HAP-1 (cell line): ENCODE measurements at regions not wholly inside any gene's neighbourhood (a gene's known extent, or its start where the extent isn't known, plus 50 kb on each side); places are given as distances from the start of the nearest gene placed in this dataset.

ENCODE experiments used
- DNase-seq, 2 experiments: peaks; one replicate each; pipeline ENCODE4 v3.0.0-alpha.2; 2016 to 2020; ENCODE audit warnings: low spot score in 2 of 2
- H3K27me3 ChIP-seq: fragments of 250-450 bp; sonication (Bioruptor Pico); 2 replicates; pipeline ENCODE4 v1.5.1; 2020; ENCODE audit warnings: low read depth, mild to moderate bottlenecking, moderate library complexity
- H3K36me3 ChIP-seq: fragments of 250-450 bp; sonication (Bioruptor Pico); replicated peaks from 2 replicates; pipeline ENCODE4 v1.5.1; 2020; ENCODE audit warnings: mild to moderate bottlenecking
- H3K4me1 ChIP-seq: fragments of 250-450 bp; sonication (Bioruptor Pico); 2 replicates; pipeline ENCODE4 v1.5.1; 2020; ENCODE audit warnings: mild to moderate bottlenecking
- H3K4me3 ChIP-seq: fragments of 250-450 bp; sonication (Bioruptor Pico); 2 replicates; pipeline ENCODE4 v1.5.1; 2020; ENCODE audit warnings: mild to moderate bottlenecking, moderate library complexity
- H3K9me3 ChIP-seq: fragments of 250-450 bp; sonication (Bioruptor Pico); 2 replicates; pipeline ENCODE4 v1.5.1; 2020; ENCODE audit warnings: mild to moderate bottlenecking, moderate library complexity
- in situ Hi-C: fragments of 300-500 bp; cut with MboI; formaldehyde crosslinking; loops from 3 replicates; pipeline ENCODE4 v1.14.3; 2020; ENCODE audit warnings: low sequenced_read_pairs, inconsistent platforms, mixed read lengths

DNA sequence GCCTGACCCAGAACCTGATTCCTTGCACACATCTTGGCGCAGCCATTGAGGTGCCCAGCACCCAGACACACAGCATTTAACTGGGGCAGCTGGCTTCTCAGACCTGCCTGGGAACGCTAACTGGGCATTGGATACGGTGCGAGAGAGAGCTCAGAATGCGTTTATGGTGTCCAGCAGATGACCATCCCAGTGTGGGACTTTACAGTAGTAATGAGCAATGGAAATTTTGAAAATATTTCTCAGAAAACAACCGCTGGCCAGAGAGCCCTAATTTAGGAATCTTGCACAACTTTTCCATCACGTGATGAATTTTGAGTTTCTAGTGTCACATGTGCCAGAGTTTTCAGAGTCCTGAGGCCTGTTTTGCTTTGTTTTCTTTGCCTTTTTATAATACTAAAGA, 78.2 kb upstream of the SEC61G start:
- H3K4me3 ChIP-seq, result no peak overlapping the region
- DNase-seq, result no peak
- H3K36me3 ChIP-seq, result no peaks in the 10 kb centered on the region
- H3K27me3 ChIP-seq, result no peaks in the 10 kb centered on the region
- H3K4me1 ChIP-seq, result no peaks in the 10 kb centered on the region
- no peaks in the 10 kb centered on the region for H3K9me3 ChIP-seq
- in situ Hi-C loops, result no loop called here

DNA sequence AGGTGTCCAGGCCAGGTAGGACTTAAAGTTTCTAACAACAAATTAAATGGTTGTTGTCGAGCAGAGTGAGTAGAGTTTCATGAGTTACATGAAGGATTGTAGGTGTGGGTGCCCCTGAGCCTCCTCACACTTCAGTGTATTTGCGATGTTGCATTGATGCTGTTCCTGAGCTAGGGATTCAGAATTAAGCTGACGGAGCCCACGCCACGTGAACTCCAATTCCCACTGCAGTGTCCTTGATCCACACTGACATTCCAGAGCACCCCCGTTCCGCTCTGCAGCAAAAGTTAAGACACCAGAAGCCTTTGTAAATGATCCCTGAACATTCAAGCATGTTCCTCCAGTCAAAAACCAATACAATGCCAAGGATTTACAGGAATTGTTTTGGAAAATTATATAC, 78.8 kb upstream of the SEC61G start:
- no peak for DNase-seq
- H3K36me3 ChIP-seq, result no peaks in the 10 kb centered on the region
- H3K27me3 ChIP-seq, result no peaks in the 10 kb centered on the region
- no peaks in the 10 kb centered on the region for H3K9me3 ChIP-seq
- H3K4me1 ChIP-seq, result no peaks in the 10 kb centered on the region
- in situ Hi-C loops, result no loop called here
- no peak overlapping the region for H3K4me3 ChIP-seq

DNA sequence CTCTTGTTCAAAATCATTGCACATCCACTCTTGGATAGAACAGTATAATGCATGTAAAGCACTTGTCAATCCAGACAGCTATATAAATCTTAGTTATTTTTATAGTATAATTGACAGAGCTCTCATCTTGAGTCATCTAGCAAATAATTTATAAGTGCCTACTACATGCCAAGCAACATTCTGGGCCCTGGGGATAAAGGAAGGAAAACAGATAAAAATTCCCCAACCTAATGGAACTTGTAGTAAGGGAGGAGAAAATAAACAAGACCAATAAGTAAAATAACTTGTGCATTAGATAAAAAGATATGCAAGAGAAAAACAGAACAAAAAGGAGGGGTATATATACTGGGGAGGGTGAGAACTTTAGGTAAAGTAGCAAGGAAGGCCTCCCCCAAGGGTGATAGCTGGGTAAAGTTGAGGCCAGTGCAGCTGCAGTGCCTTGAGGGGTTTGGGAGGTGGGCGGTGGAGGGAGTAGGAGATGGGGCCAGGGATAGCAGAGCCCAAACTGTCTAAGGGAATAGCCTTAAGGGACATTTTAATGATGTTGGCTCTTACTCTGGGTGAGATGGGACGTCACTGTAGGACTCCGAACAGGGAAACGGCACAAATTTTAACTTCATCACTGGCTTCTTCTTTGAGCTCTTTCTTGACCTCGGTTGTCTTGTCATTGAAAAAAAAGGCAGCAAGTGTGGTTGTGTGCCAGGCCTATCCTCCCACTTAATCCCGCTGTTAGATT, 79.3 kb upstream of the SEC61G start:
- Histone ChIP-seq H3K4me1 (no peaks in the 10 kb centered on the region), H3K4me3 (no peak overlapping the region), H3K9me3 (no peaks in the 10 kb centered on the region), H3K27me3 (no peaks in the 10 kb centered on the region), H3K36me3 (no peaks in the 10 kb centered on the region)
- in situ Hi-C loops, result no loop called here
- DNase-seq, result no peak

DNA sequence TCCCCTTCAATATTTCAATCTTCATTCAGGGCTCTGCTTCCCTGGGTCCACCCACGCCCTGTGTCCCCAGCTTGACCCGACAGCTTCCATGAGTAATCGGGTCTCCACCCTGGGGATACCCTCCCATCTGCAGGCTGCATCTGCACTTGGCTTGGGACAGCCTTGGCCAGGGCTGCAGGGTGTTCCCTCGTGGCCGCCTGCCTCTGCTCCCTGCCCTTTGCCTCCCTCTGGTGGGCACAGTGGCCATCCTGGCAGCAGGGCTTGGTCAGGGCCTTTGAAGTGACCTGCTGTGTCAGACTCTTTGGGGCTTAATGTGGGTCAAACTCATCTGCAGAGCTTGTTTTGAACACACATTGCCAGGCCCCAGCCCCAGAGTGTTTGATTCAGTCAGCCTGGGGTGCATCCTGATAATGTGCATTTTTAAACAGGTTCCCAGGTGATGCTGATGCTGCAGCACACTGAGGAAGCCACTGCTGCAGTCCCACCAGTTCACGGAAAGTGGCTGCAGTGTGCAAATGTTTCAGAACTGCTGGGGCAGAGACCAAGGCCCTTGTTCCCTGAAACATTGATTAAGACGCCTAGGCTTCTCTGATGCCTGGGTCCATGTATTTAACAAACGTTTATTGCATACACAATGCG, 80.7 kb upstream of the SEC61G start:
- no peaks in the 10 kb centered on the region for H3K27me3 ChIP-seq
- no peak overlapping the region for H3K4me3 ChIP-seq
- DNase-seq, result peak in 1 of 2 experiments; percentile 35
- H3K4me1 ChIP-seq, result no peaks in the 10 kb centered on the region
- in situ Hi-C loops, result no loop called here
- H3K9me3 ChIP-seq, result no peaks in the 10 kb centered on the region
- no peaks in the 10 kb centered on the region for H3K36me3 ChIP-seq

- no peaks in the 10 kb centered on the region for H3K9me3 ChIP-seq
- H3K27me3 ChIP-seq, result no peaks in the 10 kb centered on the region
- peak in 1 of 2 experiments; percentile 42 for DNase-seq
- no peak overlapping the region for H3K4me3 ChIP-seq
- no peaks in the 10 kb centered on the region for H3K36me3 ChIP-seq
- H3K4me1 ChIP-seq, result no peaks in the 10 kb centered on the region
- in situ Hi-C loops, result no loop called here
These were observed 83.0 kb upstream of the SEC61G start for GRCh38 chr7:54841772-54842697.

DNA sequence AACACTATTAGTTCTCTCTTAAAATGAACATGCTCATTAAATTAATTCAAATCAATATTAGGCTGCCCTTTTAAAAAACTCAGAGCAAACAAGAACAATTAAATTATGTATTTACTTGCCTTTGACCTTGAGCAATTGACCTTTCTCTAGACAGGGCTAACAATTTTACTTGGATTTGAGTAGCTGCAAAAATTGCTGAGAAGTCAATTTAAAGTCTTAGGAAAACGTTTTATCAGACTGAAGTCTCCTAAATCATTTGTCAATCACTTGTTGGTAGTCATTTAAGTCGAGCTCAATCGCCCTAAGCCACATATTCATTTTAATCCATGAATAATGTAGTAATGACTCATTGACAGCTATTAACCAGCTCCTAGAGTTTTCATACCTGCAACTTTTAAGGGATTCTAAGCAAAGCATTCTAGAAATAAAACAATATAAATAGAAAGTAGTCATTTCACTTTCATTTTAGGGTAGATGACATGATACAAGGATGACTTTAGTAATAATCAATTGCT, 84.9 kb upstream of the SEC61G start:
- Histone ChIP-seq H3K4me3 (no peak overlapping the region), H3K4me1 (no peaks in the 10 kb centered on the region), H3K9me3 (no peaks in the 10 kb centered on the region), H3K27me3 (no peaks in the 10 kb centered on the region), H3K36me3 (no peaks in the 10 kb centered on the region)
- no peak for DNase-seq
- in situ Hi-C loops, result no loop called here

DNA sequence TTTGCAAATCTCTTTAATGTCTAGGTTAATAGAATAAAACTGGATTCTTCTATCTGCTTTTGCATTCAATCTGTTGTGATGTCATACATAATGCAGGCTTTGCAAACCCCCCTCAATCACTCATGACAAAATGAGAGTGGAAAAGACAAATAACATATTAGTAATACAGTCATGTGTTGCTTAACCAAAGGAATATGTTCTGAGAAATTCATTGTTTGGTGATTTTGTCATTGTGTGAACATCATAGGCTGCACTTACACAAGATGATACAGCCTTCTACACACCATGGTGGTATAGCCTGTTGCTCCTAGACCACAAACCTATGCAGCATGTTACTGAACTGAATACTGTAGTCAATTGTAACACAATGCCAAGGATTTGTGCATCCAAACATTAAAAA, 87.3 kb upstream of the SEC61G start:
- Histone ChIP-seq H3K36me3 (no peaks in the 10 kb centered on the region), H3K9me3 (no peaks in the 10 kb centered on the region), H3K4me3 (no peak overlapping the region), H3K4me1 (no peaks in the 10 kb centered on the region), H3K27me3 (no peaks in the 10 kb centered on the region)
- in situ Hi-C loops, result no loop called here
- DNase-seq, result no peak

DNA sequence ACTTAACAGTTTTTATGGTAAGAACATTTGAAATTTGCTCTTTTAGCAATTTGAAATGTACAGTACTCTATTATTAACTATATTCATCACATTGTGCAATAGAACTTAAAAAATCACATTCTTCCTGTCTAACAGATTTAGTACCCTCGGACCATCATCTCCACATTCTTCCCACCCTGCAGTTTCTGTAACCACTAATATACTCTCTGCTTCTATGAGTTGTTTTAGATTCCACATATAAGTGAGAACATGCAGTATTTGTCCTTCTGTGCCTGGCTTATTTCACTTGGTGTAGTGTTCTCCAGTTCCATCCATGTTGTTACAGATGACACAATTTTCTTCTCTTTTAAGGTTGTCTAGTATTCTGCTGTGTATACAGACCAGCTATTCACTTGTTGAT, 88.9 kb upstream of the SEC61G start:
- H3K36me3 ChIP-seq, result no peaks in the 10 kb centered on the region
- H3K27me3 ChIP-seq, result no peaks in the 10 kb centered on the region
- in situ Hi-C loops, result no loop called here
- no peaks in the 10 kb centered on the region for H3K9me3 ChIP-seq
- no peak overlapping the region for H3K4me3 ChIP-seq
- DNase-seq, result no peak
- no peaks in the 10 kb centered on the region for H3K4me1 ChIP-seq

DNA sequence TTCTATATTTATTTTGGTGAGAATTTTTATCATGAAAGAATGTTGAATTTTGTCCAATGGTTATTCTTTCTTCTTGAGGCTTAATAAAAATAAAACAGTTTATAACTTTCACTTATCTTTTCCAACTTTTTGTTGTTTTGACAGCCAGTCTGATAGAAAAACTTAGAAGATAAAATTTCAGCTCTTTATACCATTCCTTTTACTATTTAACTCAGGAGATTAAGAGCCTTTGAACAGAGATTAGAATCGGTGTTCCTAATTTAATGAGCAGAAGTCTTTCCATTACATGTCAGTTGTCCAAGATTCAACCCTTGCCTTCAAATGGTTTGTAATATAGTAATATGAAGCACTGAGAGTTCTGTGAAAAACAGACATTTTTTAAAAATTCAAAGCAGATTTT, 97.8 kb upstream of the SEC61G start:
- Histone ChIP-seq H3K4me1 (no peaks in the 10 kb centered on the region), H3K4me3 (no peak overlapping the region), H3K9me3 (no peaks in the 10 kb centered on the region), H3K36me3 (no peaks in the 10 kb centered on the region), H3K27me3 (no peaks in the 10 kb centered on the region)
- DNase-seq, result no peak
- in situ Hi-C loops, result no loop called here

DNA sequence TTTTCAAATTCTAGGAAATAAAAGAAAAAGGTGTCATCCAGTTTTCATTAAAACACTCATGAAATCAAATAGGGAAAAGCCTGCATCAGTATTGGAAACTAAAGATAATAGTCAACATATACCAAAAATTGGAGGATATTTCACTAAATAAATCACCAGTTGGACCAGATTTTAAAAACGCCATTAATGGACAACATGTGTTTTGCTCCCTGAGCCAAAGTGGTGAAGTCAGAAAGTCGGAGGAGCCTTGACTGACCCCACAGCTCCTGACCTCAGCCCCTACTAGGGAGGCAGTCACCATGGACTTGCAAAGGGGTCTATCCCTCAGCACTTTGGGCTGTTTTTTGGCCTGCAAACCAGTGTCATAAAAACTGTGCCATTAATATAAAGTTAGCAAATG, 98.3 kb upstream of the SEC61G start:
- in situ Hi-C loops, result no loop called here
- Histone ChIP-seq H3K9me3 (no peaks in the 10 kb centered on the region), H3K4me1 (no peaks in the 10 kb centered on the region), H3K27me3 (no peaks in the 10 kb centered on the region), H3K4me3 (no peak overlapping the region), H3K36me3 (no peaks in the 10 kb centered on the region)
- DNase-seq, result no peak

GRCh38 chr7:54858008-54858692, 99.1 kb upstream of the SEC61G start:
- DNase-seq, result no peak
- no peaks in the 10 kb centered on the region for H3K36me3 ChIP-seq
- in situ Hi-C loops, result no loop called here
- H3K27me3 ChIP-seq, result no peaks in the 10 kb centered on the region
- H3K9me3 ChIP-seq, result no peaks in the 10 kb centered on the region
- H3K4me1 ChIP-seq, result no peaks in the 10 kb centered on the region
- no peak overlapping the region for H3K4me3 ChIP-seq

DNA sequence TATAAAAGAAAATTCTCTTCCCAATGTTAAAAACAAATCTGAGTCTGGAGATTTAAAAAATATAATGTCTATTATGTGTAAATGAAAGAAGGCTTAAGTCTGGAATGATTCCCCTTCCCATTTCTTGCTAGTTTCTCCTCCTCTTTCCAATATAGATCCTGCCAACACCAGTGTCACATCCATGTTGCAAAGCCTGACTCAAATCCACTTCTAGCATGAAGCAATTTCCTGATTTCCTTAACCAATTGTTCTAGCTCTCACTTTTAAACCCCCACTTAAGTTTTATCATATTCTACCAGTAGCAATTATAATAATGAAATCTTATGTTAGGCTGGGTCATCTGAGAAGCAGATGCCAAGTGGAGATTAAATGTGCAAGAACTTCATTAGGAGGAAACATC, 100.1 kb upstream of the SEC61G start:
- DNase-seq, result no peak
- no peaks in the 10 kb centered on the region for H3K27me3 ChIP-seq
- H3K36me3 ChIP-seq, result no peaks in the 10 kb centered on the region
- H3K4me3 ChIP-seq, result no peak overlapping the region
- in situ Hi-C loops, result no loop called here
- no peaks in the 10 kb centered on the region for H3K9me3 ChIP-seq
- no peaks in the 10 kb centered on the region for H3K4me1 ChIP-seq

- no peak for DNase-seq
- Histone ChIP-seq H3K4me3 (no peak overlapping the region), H3K27me3 (no peaks in the 10 kb centered on the region), H3K4me1 (no peaks in the 10 kb centered on the region), H3K9me3 (no peaks in the 10 kb centered on the region), H3K36me3 (no peaks in the 10 kb centered on the region)
- in situ Hi-C loops, result no loop called here
These were observed 100.5 kb upstream of the SEC61G start for GRCh38 chr7:54859545-54859944.
